ENCODE measurements at regions not wholly inside any gene's neighbourhood (a gene's known extent, or its start where the extent isn't known, plus 50 kb on each side); places are given as distances from the start of the nearest gene placed in this dataset.
A peak's percentile ranks its signal among the peaks of the same experiment; 100 is the strongest.

DNA sequence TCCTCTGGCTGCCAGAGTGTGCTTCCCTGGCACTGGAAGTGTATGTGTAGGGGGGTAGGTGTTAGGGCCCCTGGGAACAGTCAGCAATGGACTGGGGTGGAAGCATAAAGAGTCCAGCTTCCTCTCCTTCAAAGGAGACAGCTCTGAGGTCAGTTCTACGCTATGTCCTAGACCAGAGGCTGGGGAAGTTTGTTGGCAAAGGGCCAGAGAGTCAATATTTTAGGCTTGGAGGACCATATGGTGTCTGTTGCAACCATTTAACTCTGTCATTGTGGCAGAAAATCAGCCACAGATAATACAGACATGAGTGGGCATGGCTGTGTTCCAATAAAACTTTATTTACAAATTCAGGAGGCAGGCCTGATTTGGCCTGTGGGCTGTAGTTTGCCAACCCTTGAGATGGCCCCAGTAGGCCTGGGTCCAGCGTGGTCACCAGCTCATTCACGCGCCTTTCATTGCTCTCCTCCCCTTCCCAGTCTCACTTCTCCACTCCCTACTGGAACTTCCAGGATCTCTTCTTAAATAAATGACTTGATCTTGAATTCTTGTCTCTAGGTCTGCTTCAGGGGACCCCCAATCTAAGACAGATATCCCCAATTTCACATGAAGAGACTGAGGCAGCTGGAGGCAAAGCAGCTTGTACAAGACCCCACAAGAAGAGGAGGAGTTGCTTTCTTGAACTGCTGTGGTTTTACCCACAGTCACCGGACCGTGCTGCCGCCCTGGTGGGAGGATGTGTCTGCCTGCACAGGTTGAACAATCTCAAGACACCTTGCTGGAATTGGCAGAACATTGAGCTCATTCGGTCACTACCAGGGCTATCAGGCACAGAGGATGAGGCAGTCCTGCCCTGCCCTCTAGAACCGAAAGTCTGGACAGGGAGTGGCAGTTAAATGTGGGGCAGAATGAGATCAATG, 162.4 kb upstream of the POU3F1 start:
- Histone ChIP-seq H3K79me2 (ENCODE audit: control insufficient read depth, insufficient read depth, low read length) (no peaks in the 10 kb centered on the region), H3K4me1 (replicated peaks in 1 of 2; ENCODE audit: control insufficient read depth in 2 of 2, insufficient read depth in 2 of 2, low read length in 2 of 2) (peaks cover 0 to 11% of the 10 kb centered on the region in 2 experiments; a peak in 2 of 5 replicates), H3K4me3 (no peak overlapping the region), H2AFZ (ENCODE audit: low read depth, low read length) (no peak overlapping the region), H3K9me1 (ENCODE audit: control insufficient read depth, insufficient read depth, low read length) (no peaks in the 10 kb centered on the region), H3K27ac (ENCODE audit: extremely low read depth, low read depth, low read length) (no peak overlapping the region), H3K9ac (ENCODE audit: insufficient read depth in 1 of 2, low read depth in 2 of 2, low read length in 2 of 2) (no peak overlapping the region), H3K27me3 (ENCODE audit: control insufficient read depth in 2 of 2, insufficient read depth in 2 of 2, low read length in 2 of 2) (peaks cover 11 to 39% of the 10 kb centered on the region in 2 experiments; a peak in 4 of 5 replicates), H3K4me2 (ENCODE audit: insufficient read depth, low read length) (no peak overlapping the region), H3K9me3 (replicated peaks; ENCODE audit: control insufficient read depth, insufficient read depth, low read depth, low read length) (no peaks in the 10 kb centered on the region), H3K36me3 (ENCODE audit: control insufficient read depth, insufficient read depth, low read length) (no peaks in the 10 kb centered on the region), H4K20me1 (replicated peaks; ENCODE audit: control insufficient read depth, insufficient read depth, low read length) (no peaks in the 10 kb centered on the region)
- in situ Hi-C loops (cut with MboI) (no loop called here), intact Hi-C loops (cut with micrococcal nuclease) (no loop called here)
- BruUV-seq (replicated peaks) = no TSS peak
- FAIRE-seq (peak; percentile 65), DNase-seq (ENCODE audit: extremely low read depth in 1 of 4, low spot score in 3 of 4) (no peak), ATAC-seq (peak; percentile 33)
- POLR2A ChIA-PET = interaction anchor here (0.8 kb wide), 1 partner anchor 9 kb away, joined by 4 read pairs; no protein-coding TSS in a partner anchor
- CTCF ChIA-PET (ENCODE audit: low intra/inter-chr PET ratio) = no interaction called here
- WGBS (ENCODE audit: insufficient coverage, low coverage, missing lambda C conversion rate) = 21% methylated on average over 9 of the region's 9 CpGs
- no peak for TF ChIP-seq IRF2 (CRISPR knock-in tag; IDR thresholded peaks at IDR 0.05)
- 0 out of 2 replicates have a peak, but pooled peaks have one; percentile 33 for TF ChIP-seq NFIX (CRISPR knock-in tag; IDR thresholded peaks at IDR 0.05; ENCODE audit: low read depth)
- TF ChIP-seq MAFF (IDR thresholded peaks at IDR 0.05; ENCODE audit: low read length) = no peak
- TF ChIP-seq, protein P1, sequence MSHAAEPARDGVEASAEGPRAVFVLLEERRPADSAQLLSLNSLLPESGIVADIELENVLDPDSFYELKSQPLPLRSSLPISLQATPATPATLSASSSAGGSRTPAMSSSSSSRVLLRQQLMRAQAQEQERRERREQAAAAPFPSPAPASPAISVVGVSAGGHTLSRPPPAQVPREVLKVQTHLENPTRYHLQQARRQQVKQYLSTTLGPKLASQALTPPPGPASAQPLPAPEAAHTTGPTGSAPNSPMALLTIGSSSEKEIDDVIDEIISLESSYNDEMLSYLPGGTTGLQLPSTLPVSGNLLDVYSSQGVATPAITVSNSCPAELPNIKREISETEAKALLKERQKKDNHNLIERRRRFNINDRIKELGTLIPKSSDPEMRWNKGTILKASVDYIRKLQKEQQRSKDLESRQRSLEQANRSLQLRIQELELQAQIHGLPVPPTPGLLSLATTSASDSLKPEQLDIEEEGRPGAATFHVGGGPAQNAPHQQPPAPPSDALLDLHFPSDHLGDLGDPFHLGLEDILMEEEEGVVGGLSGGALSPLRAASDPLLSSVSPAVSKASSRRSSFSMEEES (CRISPR knock-in tag; IDR thresholded peaks at IDR 0.05) = no peak
- no peak for TF ChIP-seq GABPA (tag; conservative IDR thresholded peaks at IDR 0.05; ENCODE audit: low read depth)
- TF ChIP-seq, protein P2, sequence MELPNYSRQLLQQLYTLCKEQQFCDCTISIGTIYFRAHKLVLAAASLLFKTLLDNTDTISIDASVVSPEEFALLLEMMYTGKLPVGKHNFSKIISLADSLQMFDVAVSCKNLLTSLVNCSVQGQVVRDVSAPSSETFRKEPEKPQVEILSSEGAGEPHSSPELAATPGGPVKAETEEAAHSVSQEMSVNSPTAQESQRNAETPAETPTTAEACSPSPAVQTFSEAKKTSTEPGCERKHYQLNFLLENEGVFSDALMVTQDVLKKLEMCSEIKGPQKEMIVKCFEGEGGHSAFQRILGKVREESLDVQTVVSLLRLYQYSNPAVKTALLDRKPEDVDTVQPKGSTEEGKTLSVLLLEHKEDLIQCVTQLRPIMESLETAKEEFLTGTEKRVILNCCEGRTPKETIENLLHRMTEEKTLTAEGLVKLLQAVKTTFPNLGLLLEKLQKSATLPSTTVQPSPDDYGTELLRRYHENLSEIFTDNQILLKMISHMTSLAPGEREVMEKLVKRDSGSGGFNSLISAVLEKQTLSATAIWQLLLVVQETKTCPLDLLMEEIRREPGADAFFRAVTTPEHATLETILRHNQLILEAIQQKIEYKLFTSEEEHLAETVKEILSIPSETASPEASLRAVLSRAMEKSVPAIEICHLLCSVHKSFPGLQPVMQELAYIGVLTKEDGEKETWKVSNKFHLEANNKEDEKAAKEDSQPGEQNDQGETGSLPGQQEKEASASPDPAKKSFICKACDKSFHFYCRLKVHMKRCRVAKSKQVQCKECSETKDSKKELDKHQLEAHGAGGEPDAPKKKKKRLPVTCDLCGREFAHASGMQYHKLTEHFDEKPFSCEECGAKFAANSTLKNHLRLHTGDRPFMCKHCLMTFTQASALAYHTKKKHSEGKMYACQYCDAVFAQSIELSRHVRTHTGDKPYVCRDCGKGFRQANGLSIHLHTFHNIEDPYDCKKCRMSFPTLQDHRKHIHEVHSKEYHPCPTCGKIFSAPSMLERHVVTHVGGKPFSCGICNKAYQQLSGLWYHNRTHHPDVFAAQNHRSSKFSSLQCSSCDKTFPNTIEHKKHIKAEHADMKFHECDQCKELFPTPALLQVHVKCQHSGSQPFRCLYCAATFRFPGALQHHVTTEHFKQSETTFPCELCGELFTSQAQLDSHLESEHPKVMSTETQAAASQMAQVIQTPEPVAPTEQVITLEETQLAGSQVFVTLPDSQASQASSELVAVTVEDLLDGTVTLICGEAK (IDR thresholded peaks at IDR 0.05) = peak; percentile 94
- TF ChIP-seq, protein P2 (CRISPR knock-in tag; IDR thresholded peaks at IDR 0.05) = peak; percentile 79
- TF ChIP-seq CAMTA2 (CRISPR knock-in tag; conservative IDR thresholded peaks at IDR 0.05) = no peak

Data from K562 (cell line).